Thoracic aorta (tissue), 2 donors: ENCODE measurements at regions not wholly inside any gene's neighbourhood (a gene's known extent, or its start where the extent isn't known, plus 50 kb on each side); places are given as distances from the start of the nearest gene placed in this dataset.

Experiments used
- ATAC-seq: fragments of 150-250 bp; one replicate; pipeline ENCODE4 v1.8.0; 2017; ENCODE audit warnings: low read depth; ENCODE audit not compliant: insufficient number of reproducible peaks, low FRiP score
- DNase-seq: peaks from one replicate; pipeline ENCODE4 v3.0.0-alpha.2; 2020; ENCODE audit warnings: low spot score
- H3K27ac ChIP-seq, 2 donors: fragments of 200-600 bp; sonication (generic); 1 replicate in 1 of 2; 2 replicates in 1 of 2; pipeline ENCODE4 v1.5.1; 2016; ENCODE audit warnings: mild to moderate bottlenecking in 2 of 2, moderate library complexity in 2 of 2
- H3K27me3 ChIP-seq: fragments of 200-600 bp; sonication (generic); replicated peaks from 2 replicates; pipeline ENCODE4 v1.6.0; 2016; ENCODE audit warnings: mild to moderate bottlenecking; ENCODE audit not compliant: insufficient read depth
- H3K36me3 ChIP-seq: fragments of 200-600 bp; sonication (generic); one replicate; pipeline ENCODE4 v1.5.1; 2016
- H3K4me1 ChIP-seq, 2 donors: fragments of 200-600 bp; sonication (generic); 1 replicate in 1 of 2; 2 replicates in 1 of 2; pipeline versions ENCODE4 v1.5.1 to v1.6.0; 2016; ENCODE audit warnings: low read depth in 2 of 2, mild to moderate bottlenecking in 1 of 2; ENCODE audit not compliant: control insufficient read depth in 1 of 2
- H3K4me3 ChIP-seq: fragments of 200-600 bp; sonication (generic); 2 replicates; pipeline ENCODE4 v1.5.1; 2016; ENCODE audit warnings: mild to moderate bottlenecking
- H3K9me3 ChIP-seq: fragments of 200-600 bp; sonication (generic); 2 replicates; pipeline ENCODE4 v1.5.1; 2016
- TF ChIP-seq, protein P1 (sequence below): fragments of 200-600 bp; sonication (generic); IDR thresholded peaks from one replicate; pipeline ENCODE4 v1.5.1; 2019; ENCODE audit warnings: antibody characterized with exemption

DNA sequence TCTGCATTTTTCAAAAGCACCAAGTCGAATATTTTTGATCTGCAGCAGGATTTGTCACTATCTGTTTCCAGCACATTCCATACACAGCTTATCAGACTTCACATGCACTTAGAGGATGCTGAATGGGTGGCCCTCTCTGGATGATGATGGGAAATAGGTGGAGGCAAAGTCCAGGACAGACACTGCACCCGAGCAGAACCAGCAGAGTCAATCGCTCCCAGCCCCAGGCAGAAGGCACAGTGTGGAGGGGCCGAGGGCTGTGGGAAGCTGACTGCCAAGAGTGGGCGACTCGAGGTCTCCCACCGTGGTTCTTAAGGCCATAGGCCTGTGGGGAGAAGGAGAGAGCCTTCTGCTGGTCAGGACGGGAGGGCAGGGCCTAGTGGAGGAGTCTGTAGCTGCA is 490.2 kb upstream of the MGMT start:
- Histone ChIP-seq H3K4me3 (no peak overlapping the region), H3K4me1 (no peaks in the 10 kb centered on the region), H3K36me3 (no peaks in the 10 kb centered on the region), H3K27me3 (no peaks in the 10 kb centered on the region), H3K27ac (no peak overlapping the region), H3K9me3 (no peaks in the 10 kb centered on the region)
- TF ChIP-seq, protein P1, sequence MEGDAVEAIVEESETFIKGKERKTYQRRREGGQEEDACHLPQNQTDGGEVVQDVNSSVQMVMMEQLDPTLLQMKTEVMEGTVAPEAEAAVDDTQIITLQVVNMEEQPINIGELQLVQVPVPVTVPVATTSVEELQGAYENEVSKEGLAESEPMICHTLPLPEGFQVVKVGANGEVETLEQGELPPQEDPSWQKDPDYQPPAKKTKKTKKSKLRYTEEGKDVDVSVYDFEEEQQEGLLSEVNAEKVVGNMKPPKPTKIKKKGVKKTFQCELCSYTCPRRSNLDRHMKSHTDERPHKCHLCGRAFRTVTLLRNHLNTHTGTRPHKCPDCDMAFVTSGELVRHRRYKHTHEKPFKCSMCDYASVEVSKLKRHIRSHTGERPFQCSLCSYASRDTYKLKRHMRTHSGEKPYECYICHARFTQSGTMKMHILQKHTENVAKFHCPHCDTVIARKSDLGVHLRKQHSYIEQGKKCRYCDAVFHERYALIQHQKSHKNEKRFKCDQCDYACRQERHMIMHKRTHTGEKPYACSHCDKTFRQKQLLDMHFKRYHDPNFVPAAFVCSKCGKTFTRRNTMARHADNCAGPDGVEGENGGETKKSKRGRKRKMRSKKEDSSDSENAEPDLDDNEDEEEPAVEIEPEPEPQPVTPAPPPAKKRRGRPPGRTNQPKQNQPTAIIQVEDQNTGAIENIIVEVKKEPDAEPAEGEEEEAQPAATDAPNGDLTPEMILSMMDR = no peak
- ATAC-seq = no peak
- no peak for DNase-seq

DNA sequence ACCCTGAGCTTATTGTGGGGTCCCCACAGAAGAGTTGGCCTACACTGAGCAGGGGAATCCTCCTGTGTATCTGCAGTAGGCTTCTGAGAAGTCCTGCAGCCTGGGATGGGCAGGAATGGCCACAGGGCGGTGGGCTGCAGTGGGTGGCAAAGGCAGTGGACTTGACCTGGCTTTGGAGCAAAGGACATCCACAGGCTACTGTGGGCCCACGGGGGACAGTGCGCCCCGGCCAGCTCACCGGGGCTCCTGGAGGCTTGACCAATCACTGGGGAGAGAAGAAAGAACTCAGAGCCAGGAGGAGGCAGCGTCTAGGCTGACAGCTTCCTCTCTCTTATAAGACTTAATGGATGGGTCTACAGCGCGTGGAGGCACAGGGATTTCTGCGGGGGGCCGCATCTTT is 488.8 kb upstream of the MGMT start:
- ATAC-seq = no peak
- Histone ChIP-seq H3K36me3 (no peaks in the 10 kb centered on the region), H3K27ac (no peak overlapping the region), H3K4me1 (no peaks in the 10 kb centered on the region), H3K4me3 (no peak overlapping the region), H3K27me3 (no peaks in the 10 kb centered on the region), H3K9me3 (no peaks in the 10 kb centered on the region)
- TF ChIP-seq, protein P1 = no peak
- no peak for DNase-seq

DNA sequence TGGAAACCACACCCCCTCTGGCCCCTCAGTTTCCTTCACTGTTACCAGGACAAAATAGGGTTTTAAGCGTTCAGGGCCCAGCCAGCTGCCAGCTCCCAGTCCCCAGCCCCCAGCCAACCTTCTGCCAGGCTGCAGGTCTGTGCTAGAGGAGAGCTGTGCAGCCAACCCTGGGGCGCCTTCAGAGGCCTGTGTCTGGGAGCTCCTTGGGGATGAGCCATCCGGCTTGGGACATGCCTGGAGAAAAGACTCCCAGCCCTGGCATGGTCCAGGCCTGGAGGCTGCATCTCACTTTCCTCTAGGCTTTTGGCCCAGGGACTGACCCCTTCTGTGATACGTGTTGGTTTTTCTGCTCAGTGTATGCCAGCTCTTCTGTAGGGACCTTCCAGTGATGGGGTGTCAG is 487.6 kb upstream of the MGMT start:
- Histone ChIP-seq H3K9me3 (no peaks in the 10 kb centered on the region), H3K4me1 (no peaks in the 10 kb centered on the region), H3K27me3 (no peaks in the 10 kb centered on the region), H3K36me3 (no peaks in the 10 kb centered on the region), H3K4me3 (no peak overlapping the region), H3K27ac (no peak overlapping the region)
- no peak for DNase-seq
- no peak for ATAC-seq
- TF ChIP-seq, protein P1 = no peak

DNA sequence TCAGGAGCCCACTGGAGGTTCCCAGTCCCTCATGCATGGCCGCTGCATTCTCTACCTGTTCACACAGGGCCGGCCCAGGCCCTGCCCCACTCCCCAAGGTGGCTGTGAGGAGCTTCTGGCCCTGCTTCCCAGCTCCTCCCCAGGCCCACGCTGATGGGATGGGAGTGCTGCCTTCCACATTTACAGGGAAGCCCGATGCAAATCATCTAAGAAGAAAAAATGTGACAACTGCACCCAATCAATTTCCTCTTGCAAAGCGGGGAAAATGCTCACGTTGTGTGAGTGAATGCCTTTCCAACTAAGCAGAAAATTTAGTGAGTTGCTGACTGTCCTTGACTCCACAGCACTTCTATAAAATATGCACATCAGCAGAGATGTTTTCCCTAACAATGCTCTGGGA is 485.8 kb upstream of the MGMT start:
- ATAC-seq = no peak
- no peaks in the 10 kb centered on the region for H3K9me3 ChIP-seq
- no peak overlapping the region for H3K4me3 ChIP-seq
- H3K36me3 ChIP-seq = no peaks in the 10 kb centered on the region
- DNase-seq = no peak
- no peaks in the 10 kb centered on the region for H3K27me3 ChIP-seq
- TF ChIP-seq, protein P1 = no peak
- no peak overlapping the region for H3K27ac ChIP-seq
- no peaks in the 10 kb centered on the region for H3K4me1 ChIP-seq

DNA sequence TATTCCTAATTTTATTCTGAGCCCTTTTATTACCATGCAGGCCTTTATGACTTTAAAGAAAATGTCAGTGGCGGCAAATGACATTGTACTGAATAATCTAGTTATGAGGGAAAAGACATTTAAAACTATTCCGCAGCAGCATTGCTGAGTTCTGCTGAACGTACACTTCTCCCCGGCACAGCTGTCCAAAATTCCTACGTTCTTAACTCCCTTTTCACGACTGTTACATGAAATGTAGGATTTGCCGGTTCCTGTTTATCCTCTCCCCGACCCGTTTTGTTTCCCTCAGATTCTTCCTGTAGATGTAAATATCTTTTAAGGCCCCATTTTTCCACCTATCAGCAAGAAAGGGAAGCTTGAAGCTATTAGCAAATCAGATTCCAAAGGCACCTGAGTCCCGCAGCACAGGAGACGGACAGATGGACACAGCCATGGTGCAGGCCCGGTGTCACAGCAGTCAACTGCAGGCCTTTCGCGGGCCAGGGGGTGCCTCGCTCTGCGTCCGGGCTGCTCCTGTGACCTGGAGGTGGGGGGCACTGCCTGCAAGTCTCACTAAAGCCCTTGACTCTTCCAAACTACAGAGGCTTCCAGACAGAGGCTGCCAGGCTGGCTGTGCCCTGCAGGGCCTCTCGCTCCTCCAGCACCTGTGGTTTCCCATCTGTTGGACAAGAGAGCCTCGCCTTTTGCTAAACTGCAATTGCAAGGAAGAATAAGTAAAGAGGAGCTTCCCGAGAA is 485.0 kb upstream of the MGMT start:
- ATAC-seq = no peak
- no peaks in the 10 kb centered on the region for H3K36me3 ChIP-seq
- DNase-seq = no peak

More for the DNA sequence above, 485.0 kb upstream of the MGMT start:
- Histone ChIP-seq H3K27ac (no peak overlapping the region), H3K9me3 (no peaks in the 10 kb centered on the region), H3K4me1 (no peaks in the 10 kb centered on the region), H3K4me3 (no peak overlapping the region), H3K27me3 (no peaks in the 10 kb centered on the region)
- TF ChIP-seq, protein P1 = no peak
